T-helper 2 cell treated with Interferon-gamma antibody and Interleukin-4, amounts not matched to agents 5 μg/mL and 100 μg/mL, for 36 hours (primary cell): ENCODE measurements at regions not wholly inside any gene's neighbourhood (a gene's known extent, or its start where the extent isn't known, plus 50 kb on each side); places are given as distances from the start of the nearest gene placed in this dataset.

Source experiments
- DNase-seq: peaks from one replicate; pipeline ENCODE4 v3.0.0; 2021; ENCODE audit warnings: low spot score
- H3K27ac Mint-ChIP-seq: one replicate; pipeline ENCODE4 v1.8.0; 2021; ENCODE audit warnings: mild to moderate bottlenecking, mixed read lengths
- H3K27me3 Mint-ChIP-seq: one replicate; pipeline ENCODE4 v1.8.0; 2021; ENCODE audit warnings: low read depth, mixed read lengths
- H3K36me3 Mint-ChIP-seq: one replicate; pipeline ENCODE4 v1.8.0; 2021; ENCODE audit warnings: low read depth, mixed read lengths
- H3K4me1 Mint-ChIP-seq: one replicate; pipeline ENCODE4 v1.8.0; 2021; ENCODE audit warnings: low read depth, mixed read lengths
- H3K4me3 Mint-ChIP-seq: one replicate; pipeline ENCODE4 v1.8.0; 2022; ENCODE audit warnings: mild to moderate bottlenecking, moderate library complexity, mixed read lengths
- H3K9me3 Mint-ChIP-seq: one replicate; pipeline ENCODE4 v1.8.0; 2021; ENCODE audit warnings: mixed read lengths

DNA sequence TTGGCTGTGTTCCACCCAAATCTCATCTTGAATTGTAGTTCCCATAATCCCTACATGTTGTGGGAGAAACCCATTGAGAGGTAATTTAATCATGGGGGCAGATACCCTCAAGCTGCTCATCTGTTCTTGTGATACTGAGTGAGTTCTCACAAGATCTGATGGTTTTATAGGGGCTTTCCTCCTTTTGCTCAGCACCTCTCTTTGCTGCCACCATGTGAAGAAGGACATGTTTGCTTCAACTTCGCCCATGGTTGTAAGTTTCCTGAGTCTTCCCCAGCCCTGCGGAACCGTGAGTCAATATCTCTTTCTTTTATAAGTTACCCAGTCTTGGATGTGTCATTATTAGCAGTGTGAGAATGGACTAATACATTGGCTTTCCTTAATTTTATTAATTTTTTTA, 527.8 kb downstream of the MDFIC start:
- no peak overlapping the region for H3K27ac Mint-ChIP-seq
- H3K27me3 Mint-ChIP-seq: no peaks in the 10 kb centered on the region
- no peaks in the 10 kb centered on the region for H3K36me3 Mint-ChIP-seq
- H3K4me1 Mint-ChIP-seq: no peaks in the 10 kb centered on the region
- no peak overlapping the region for H3K4me3 Mint-ChIP-seq
- H3K9me3 Mint-ChIP-seq: no peaks in the 10 kb centered on the region
- DNase-seq: no peak

DNA sequence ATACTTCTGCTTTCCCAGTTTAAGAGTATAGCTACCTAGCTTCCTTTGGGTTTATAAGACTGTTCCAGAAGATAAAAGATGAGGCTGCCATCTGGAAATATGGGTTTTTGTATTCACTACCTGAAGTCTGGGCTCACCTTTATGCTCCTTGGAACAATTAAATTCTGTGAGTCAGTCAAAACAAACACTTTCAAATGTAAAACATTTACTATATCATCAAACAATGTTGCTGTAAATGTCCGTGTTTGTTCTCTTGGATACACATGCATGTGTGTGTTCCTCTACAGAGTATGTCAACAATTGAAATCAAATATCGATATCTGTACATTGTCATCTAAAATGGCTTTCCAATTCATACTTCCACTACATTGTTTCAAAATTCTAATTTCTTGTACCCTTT, 525.6 kb downstream of the MDFIC start:
- no peaks in the 10 kb centered on the region for H3K36me3 Mint-ChIP-seq
- H3K27me3 Mint-ChIP-seq: no peaks in the 10 kb centered on the region
- no peak overlapping the region for H3K4me3 Mint-ChIP-seq

GRCh38 chr7:115441033-115441432, 519.1 kb downstream of the MDFIC start:
- H3K4me1 Mint-ChIP-seq: no peaks in the 10 kb centered on the region
- H3K9me3 Mint-ChIP-seq: no peaks in the 10 kb centered on the region
- no peaks in the 10 kb centered on the region for H3K27me3 Mint-ChIP-seq
- no peak overlapping the region for H3K27ac Mint-ChIP-seq
- no peak overlapping the region for H3K4me3 Mint-ChIP-seq
- no peak for DNase-seq
- no peaks in the 10 kb centered on the region for H3K36me3 Mint-ChIP-seq

More for the DNA sequence above, 525.6 kb downstream of the MDFIC start:
- Mint-ChIP-seq H3K27ac (no peak overlapping the region), H3K4me1 (no peaks in the 10 kb centered on the region), H3K9me3 (no peaks in the 10 kb centered on the region)
- no peak for DNase-seq

DNA sequence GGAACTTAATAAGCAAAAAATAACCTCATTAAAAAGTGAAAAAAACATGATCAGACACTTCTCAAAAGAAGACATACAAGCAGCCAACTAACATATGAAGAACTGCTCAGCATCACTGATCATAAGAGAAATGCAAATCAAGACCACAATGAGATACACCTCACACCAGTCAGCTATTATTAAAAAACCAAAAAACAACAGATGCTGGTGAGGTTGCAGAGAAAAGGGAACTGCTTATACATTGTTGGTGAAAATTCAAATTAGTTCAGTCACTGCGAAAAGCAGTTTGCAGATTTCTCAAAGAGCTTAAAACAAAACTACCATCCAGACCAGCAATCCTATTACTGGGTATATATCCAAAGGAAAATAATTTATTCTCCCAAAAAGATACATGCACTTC, 513.3 kb downstream of the MDFIC start:
- Mint-ChIP-seq H3K4me1 (no peaks in the 10 kb centered on the region), H3K36me3 (no peaks in the 10 kb centered on the region), H3K9me3 (no peaks in the 10 kb centered on the region), H3K4me3 (no peak overlapping the region), H3K27me3 (no peaks in the 10 kb centered on the region), H3K27ac (no peak overlapping the region)
- DNase-seq: no peak

GRCh38 chr7:115429918-115430317, 508.0 kb downstream of the MDFIC start:
- no peak overlapping the region for H3K27ac Mint-ChIP-seq
- H3K4me1 Mint-ChIP-seq: no peaks in the 10 kb centered on the region
- H3K27me3 Mint-ChIP-seq: no peaks in the 10 kb centered on the region
- no peak for DNase-seq
- H3K4me3 Mint-ChIP-seq: no peak overlapping the region
- no peaks in the 10 kb centered on the region for H3K9me3 Mint-ChIP-seq
- H3K36me3 Mint-ChIP-seq: no peaks in the 10 kb centered on the region

DNA sequence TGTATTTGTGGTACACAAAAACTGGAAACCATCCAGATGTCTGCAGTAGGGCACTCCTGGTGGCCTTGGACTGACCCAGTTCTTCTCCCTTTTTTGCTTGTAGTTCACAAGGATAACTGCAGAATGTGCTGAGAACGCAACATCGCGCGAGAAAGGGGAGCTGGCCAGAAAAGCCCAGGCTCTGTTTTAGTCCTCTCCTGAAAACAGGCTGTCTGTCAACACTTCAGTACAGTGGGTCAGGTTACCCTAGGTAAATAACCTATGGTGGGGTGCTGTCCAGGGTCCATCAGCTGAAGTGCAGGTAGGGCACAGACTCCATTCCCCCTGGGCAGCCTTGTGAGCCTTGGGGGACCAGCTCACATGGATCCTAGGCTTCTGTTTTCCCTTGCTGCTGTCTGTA, 495.8 kb downstream of the MDFIC start:
- Mint-ChIP-seq H3K27ac (no peak overlapping the region), H3K27me3 (no peaks in the 10 kb centered on the region), H3K36me3 (no peaks in the 10 kb centered on the region), H3K9me3 (no peaks in the 10 kb centered on the region), H3K4me3 (no peak overlapping the region), H3K4me1 (no peaks in the 10 kb centered on the region)
- no peak for DNase-seq

GRCh38 chr7:115410972-115411686, 489.2 kb downstream of the MDFIC start:
- Mint-ChIP-seq H3K4me3 (no peak overlapping the region), H3K27ac (no peak overlapping the region), H3K27me3 (no peaks in the 10 kb centered on the region), H3K4me1 (no peaks in the 10 kb centered on the region), H3K36me3 (no peaks in the 10 kb centered on the region), H3K9me3 (no peaks in the 10 kb centered on the region)
- no peak for DNase-seq

GRCh38 chr7:115410434-115410820, 488.5 kb downstream of the MDFIC start:
- H3K9me3 Mint-ChIP-seq: no peaks in the 10 kb centered on the region
- H3K4me1 Mint-ChIP-seq: no peaks in the 10 kb centered on the region
- no peak for DNase-seq
- no peak overlapping the region for H3K4me3 Mint-ChIP-seq
- no peaks in the 10 kb centered on the region for H3K36me3 Mint-ChIP-seq
- no peaks in the 10 kb centered on the region for H3K27me3 Mint-ChIP-seq
- no peak overlapping the region for H3K27ac Mint-ChIP-seq

DNA sequence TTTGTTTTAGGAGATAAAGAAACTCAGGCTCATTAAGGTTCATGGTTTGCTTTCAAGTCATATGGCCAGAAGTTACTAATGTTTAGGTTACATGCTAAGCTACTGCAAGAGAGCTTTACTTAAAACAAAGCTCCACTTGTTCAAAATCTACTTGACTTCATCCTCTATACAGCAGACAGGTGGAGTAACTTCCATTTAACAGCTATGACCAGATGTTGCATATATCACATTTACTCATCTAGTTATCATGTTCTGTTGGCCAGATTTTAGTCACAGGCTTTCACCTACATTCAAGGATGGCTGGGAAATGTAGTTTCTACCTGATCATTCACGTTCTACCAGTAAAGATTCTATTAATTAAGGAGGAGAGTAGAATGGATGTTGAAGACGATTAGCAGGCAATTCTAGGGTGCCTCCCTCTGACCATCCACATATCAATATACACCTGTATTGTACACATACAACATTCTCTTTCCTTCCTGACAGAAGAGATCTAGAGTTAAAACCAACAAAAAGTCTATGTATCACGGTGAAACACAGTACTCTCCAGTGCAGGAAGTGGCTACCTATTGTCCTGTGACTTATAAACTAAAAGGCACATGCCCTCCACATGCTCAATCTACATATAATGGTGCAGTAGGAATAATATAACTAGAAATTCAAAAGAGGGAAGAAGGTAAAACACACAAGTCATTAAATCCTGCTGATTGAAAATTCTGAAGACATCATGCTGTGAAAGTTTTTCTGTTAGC, 488.0 kb downstream of the MDFIC start:
- Mint-ChIP-seq H3K36me3 (no peaks in the 10 kb centered on the region), H3K27me3 (no peaks in the 10 kb centered on the region), H3K27ac (no peak overlapping the region), H3K4me1 (no peaks in the 10 kb centered on the region), H3K9me3 (no peaks in the 10 kb centered on the region), H3K4me3 (no peak overlapping the region)
- DNase-seq: no peak

- Mint-ChIP-seq H3K4me1 (no peaks in the 10 kb centered on the region), H3K9me3 (no peaks in the 10 kb centered on the region), H3K27ac (no peak overlapping the region), H3K27me3 (no peaks in the 10 kb centered on the region), H3K4me3 (no peak overlapping the region), H3K36me3 (no peaks in the 10 kb centered on the region)
- no peak for DNase-seq
Observed at GRCh38 chr7:115406219-115406618, 484.3 kb downstream of the MDFIC start.

DNA sequence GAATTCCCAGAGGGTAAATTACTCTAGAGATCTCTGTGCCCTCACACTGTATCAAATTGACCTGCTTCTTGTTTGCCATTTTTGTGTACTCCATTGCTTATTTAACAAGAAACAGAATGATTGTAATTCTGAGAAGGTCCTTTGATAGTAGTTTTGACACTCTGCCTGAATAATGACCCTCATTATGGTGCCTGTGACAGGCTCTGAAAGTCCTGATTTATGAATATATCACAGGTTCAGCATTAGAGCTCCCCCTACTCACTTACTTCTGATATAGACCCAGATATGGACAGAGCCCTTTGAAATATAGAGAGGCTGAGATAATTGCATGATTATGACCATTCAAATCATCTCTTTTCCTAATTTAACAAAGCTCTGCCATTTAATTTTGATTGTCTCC, 465.2 kb downstream of the MDFIC start:
- H3K27ac Mint-ChIP-seq: no peak overlapping the region
- no peaks in the 10 kb centered on the region for H3K36me3 Mint-ChIP-seq
- H3K4me3 Mint-ChIP-seq: no peak overlapping the region
- no peaks in the 10 kb centered on the region for H3K27me3 Mint-ChIP-seq
- H3K4me1 Mint-ChIP-seq: no peaks in the 10 kb centered on the region
- no peaks in the 10 kb centered on the region for H3K9me3 Mint-ChIP-seq
- DNase-seq: no peak

DNA sequence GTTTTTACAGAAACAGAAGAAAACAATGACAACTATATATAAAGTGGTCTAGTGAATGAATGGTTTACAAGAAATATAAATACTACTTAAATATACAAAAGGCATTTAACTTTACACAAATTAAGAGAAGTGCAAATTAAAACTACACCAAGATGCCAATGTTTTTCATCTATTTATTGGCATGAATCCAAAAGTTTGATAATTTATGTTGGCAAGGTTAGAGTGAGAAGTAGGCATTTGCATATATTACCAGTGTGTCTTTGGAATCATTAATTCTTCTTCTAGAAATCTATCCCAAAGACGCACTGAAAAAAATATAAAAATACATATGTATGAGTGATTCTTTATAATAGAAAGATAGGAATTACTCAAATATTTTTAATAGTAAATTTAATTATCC, 457.4 kb downstream of the MDFIC start:
- Mint-ChIP-seq H3K4me1 (no peaks in the 10 kb centered on the region), H3K4me3 (no peak overlapping the region), H3K9me3 (no peaks in the 10 kb centered on the region), H3K27me3 (no peaks in the 10 kb centered on the region), H3K36me3 (no peaks in the 10 kb centered on the region), H3K27ac (no peak overlapping the region)
- no peak for DNase-seq

GRCh38 chr7:115368998-115369397, 447.1 kb downstream of the MDFIC start:
- H3K9me3 Mint-ChIP-seq: no peaks in the 10 kb centered on the region
- no peak overlapping the region for H3K4me3 Mint-ChIP-seq
- no peaks in the 10 kb centered on the region for H3K36me3 Mint-ChIP-seq
- H3K27ac Mint-ChIP-seq: no peak overlapping the region
- no peaks in the 10 kb centered on the region for H3K27me3 Mint-ChIP-seq
- DNase-seq: no peak
- no peaks in the 10 kb centered on the region for H3K4me1 Mint-ChIP-seq

GRCh38 chr7:115363916-115364315, 442.0 kb downstream of the MDFIC start:
- Mint-ChIP-seq H3K27ac (no peak overlapping the region), H3K27me3 (no peaks in the 10 kb centered on the region), H3K4me3 (no peak overlapping the region), H3K9me3 (no peaks in the 10 kb centered on the region), H3K4me1 (no peaks in the 10 kb centered on the region), H3K36me3 (no peaks in the 10 kb centered on the region)
- DNase-seq: no peak

GRCh38 chr7:115359955-115360354, 438.1 kb downstream of the MDFIC start:
- no peak for DNase-seq
- Mint-ChIP-seq H3K4me3 (no peak overlapping the region), H3K36me3 (no peaks in the 10 kb centered on the region), H3K27ac (no peak overlapping the region), H3K4me1 (no peaks in the 10 kb centered on the region), H3K27me3 (no peaks in the 10 kb centered on the region), H3K9me3 (no peaks in the 10 kb centered on the region)
